Keratinocyte (primary cell): ENCODE measurements at regions not wholly inside any gene's neighbourhood (a gene's known extent, or its start where the extent isn't known, plus 50 kb on each side); places are given as distances from the start of the nearest gene placed in this dataset.

Experiments used
- DNase-seq: peaks from one replicate; pipeline ENCODE4 v3.0.0-alpha.2; 2011; ENCODE audit warnings: low read depth, missing footprints, low spot score
- FAIRE-seq: peaks from 2 replicates; lab custom pipeline; 2011; peaks lifted over from hg19 to GRCh38; lab: Jason Lieb, UNC
- H2AFZ ChIP-seq: 2 replicates; pipeline ENCODE4 v1.6.0; 2012; ENCODE audit warnings: low read length, control low read depth, inconsistent platforms; ENCODE audit not compliant: control insufficient read depth
- H3K27ac ChIP-seq: 2 replicates; pipeline ENCODE4 v1.5.1; 2011; ENCODE audit warnings: low read length; ENCODE audit not compliant: control insufficient read depth, insufficient read depth
- H3K27me3 ChIP-seq: 3 replicates; pipeline ENCODE4 v1.6.0; 2011; ENCODE audit warnings: low read length; ENCODE audit not compliant: control insufficient read depth, insufficient read depth; ENCODE audit errors: extremely low read depth
- H3K36me3 ChIP-seq, 2 experiments: 2 replicates in 1 of 2; 3 replicates in 1 of 2; pipeline ENCODE4 v1.5.1; 2011; ENCODE audit warnings: low read length in 2 of 2, mild to moderate bottlenecking in 1 of 2; ENCODE audit not compliant: control insufficient read depth in 2 of 2, insufficient read depth in 2 of 2; ENCODE audit errors: extremely low read depth in 1 of 2
- H3K4me1 ChIP-seq: 3 replicates; pipeline ENCODE4 v1.5.1; 2011; ENCODE audit warnings: low read length; ENCODE audit not compliant: control insufficient read depth, insufficient read depth; ENCODE audit errors: extremely low read depth
- H3K4me2 ChIP-seq: 3 replicates; pipeline ENCODE4 v1.6.0; 2011; ENCODE audit warnings: low read depth, low read length; ENCODE audit not compliant: control insufficient read depth, insufficient read depth; ENCODE audit errors: extremely low read depth
- H3K4me3 ChIP-seq, 3 experiments: fragments of 200-600 bp in 1 of 3; sonication (generic) in 1 of 3; 2 replicates in 2 of 3; 3 replicates in 1 of 3; pipeline ENCODE4 v1.5.1; 2011 to 2016; ENCODE audit warnings: low read length in 3 of 3, mild to moderate bottlenecking in 3 of 3, control low read depth in 2 of 3, inconsistent platforms in 1 of 3, low read depth in 1 of 3, mixed read lengths in 1 of 3, mixed run types in 1 of 3, moderate library complexity in 1 of 3; ENCODE audit not compliant: control insufficient read depth in 2 of 3, insufficient read depth in 2 of 3; ENCODE audit errors: extremely low read depth in 1 of 3
- H3K79me2 ChIP-seq: 2 replicates; pipeline ENCODE4 v1.6.0; 2012; ENCODE audit warnings: low read length; ENCODE audit not compliant: control insufficient read depth, insufficient read depth
- H3K9ac ChIP-seq: 3 replicates; pipeline ENCODE4 v1.6.0; 2011; ENCODE audit warnings: low read length; ENCODE audit not compliant: control insufficient read depth, insufficient read depth; ENCODE audit errors: extremely low read depth
- H3K9me1 ChIP-seq: 3 replicates; pipeline ENCODE4 v1.6.0; 2011; ENCODE audit warnings: low read length; ENCODE audit not compliant: control insufficient read depth, insufficient read depth; ENCODE audit errors: extremely low read depth
- H3K9me3 ChIP-seq: 2 replicates; pipeline ENCODE4 v1.5.1; 2012; ENCODE audit warnings: low read depth, low read length; ENCODE audit not compliant: control insufficient read depth
- H4K20me1 ChIP-seq: 3 replicates; pipeline ENCODE4 v1.6.0; 2011; ENCODE audit warnings: low read length; ENCODE audit not compliant: control insufficient read depth, insufficient read depth; ENCODE audit errors: extremely low read depth
- EZH2 ChIP-seq: IDR thresholded peaks from one replicate; pipeline ENCODE4 v1.6.1; 2012; ENCODE audit warnings: inconsistent platforms, mild to moderate bottlenecking, low read length, moderate library complexity
- dilution Hi-C: fragments of 300-500 bp; cut with MboI; formaldehyde crosslinking; loops from one replicate; pipeline ENCODE4 v1.7.0; 2020; ENCODE audit warnings: low sequenced_read_pairs; ENCODE audit not compliant: extremely low pct_ligation_motif_present
- TF ChIP-seq, protein P1 (sequence below), 3 experiments: IDR thresholded peaks in 1 of 3; conservative IDR thresholded peaks in 1 of 3; optimal IDR thresholded peaks in 1 of 3; 2 replicates in 2 of 3; 3 replicates in 1 of 3; pipeline versions ENCODE3 to v1.5.1; 2011; ENCODE audit warnings: low read length in 3 of 3, mild to moderate bottlenecking in 3 of 3, moderate library complexity in 2 of 3, control low read depth in 1 of 3, inconsistent platforms in 1 of 3; ENCODE audit not compliant: insufficient read depth in 2 of 3; ENCODE audit errors: extremely low read depth in 1 of 3

DNA sequence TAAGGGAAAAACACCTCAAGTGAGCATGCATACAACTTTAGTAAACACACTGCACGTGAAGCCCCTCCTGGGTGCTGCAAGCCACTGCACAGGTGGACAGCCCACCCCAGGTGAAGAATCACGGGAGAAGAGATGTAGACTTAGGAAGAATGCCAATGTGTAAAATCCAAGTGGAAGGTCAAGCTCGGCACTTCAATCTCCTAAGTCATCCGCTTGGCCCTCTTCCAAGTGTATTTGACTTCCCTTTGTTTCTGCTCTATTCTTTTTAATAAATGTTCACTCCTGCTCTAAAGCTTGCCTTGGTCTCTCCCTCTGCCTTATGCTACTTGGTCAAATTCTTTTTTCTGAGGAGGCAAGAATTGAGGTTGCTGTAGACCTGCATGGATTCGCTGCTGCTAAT lies 316.6 kb downstream of the EDEM1 start:
- Histone ChIP-seq H4K20me1 (no peaks in the 10 kb centered on the region), H3K36me3 (no peaks in the 10 kb centered on the region), H3K9me3 (no peaks in the 10 kb centered on the region), H3K9me1 (no peaks in the 10 kb centered on the region), H3K9ac (no peak overlapping the region), H2AFZ (no peak overlapping the region), H3K27me3 (no peaks in the 10 kb centered on the region), H3K4me2 (no peak overlapping the region), H3K27ac (no peak overlapping the region), H3K79me2 (no peaks in the 10 kb centered on the region), H3K4me3 (no peak overlapping the region), H3K4me1 (no peaks in the 10 kb centered on the region)
- DNase-seq (no peak), FAIRE-seq (no peak)
- dilution Hi-C loops, result no loop called here
- no peak for TF ChIP-seq EZH2
- TF ChIP-seq, protein P1, sequence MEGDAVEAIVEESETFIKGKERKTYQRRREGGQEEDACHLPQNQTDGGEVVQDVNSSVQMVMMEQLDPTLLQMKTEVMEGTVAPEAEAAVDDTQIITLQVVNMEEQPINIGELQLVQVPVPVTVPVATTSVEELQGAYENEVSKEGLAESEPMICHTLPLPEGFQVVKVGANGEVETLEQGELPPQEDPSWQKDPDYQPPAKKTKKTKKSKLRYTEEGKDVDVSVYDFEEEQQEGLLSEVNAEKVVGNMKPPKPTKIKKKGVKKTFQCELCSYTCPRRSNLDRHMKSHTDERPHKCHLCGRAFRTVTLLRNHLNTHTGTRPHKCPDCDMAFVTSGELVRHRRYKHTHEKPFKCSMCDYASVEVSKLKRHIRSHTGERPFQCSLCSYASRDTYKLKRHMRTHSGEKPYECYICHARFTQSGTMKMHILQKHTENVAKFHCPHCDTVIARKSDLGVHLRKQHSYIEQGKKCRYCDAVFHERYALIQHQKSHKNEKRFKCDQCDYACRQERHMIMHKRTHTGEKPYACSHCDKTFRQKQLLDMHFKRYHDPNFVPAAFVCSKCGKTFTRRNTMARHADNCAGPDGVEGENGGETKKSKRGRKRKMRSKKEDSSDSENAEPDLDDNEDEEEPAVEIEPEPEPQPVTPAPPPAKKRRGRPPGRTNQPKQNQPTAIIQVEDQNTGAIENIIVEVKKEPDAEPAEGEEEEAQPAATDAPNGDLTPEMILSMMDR (optimal IDR thresholded peaks at IDR 0.05 in 1 of 3, IDR thresholded peaks at IDR 0.05 in 1 of 3, conservative IDR thresholded peaks at IDR 0.05 in 1 of 3; ENCODE audit: extremely low read depth in 1 of 3, insufficient read depth in 2 of 3, low read length in 3 of 3), result no peak

DNA sequence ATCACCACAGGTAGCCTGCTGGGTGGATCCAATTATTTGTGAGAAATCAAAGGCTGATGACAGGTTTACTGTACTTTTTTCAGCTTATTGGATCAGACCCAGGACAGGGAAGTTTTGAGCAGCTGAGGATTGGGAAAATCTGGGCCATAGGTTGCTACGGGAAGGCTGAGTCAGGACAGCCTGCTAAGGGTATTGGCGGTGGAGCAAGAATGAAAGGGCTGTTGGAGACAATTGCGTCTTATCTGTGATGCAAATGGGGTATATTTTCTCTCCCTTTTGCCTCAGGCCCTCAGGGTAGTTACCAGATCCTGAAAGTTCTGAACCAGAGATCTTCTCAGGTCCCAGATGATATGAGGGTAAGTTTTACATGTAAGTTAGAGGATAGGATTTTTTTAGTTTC lies 317.7 kb downstream of the EDEM1 start:
- FAIRE-seq, result no peak
- Histone ChIP-seq H3K4me3 (no peak overlapping the region), H3K27me3 (no peaks in the 10 kb centered on the region), H2AFZ (no peak overlapping the region), H4K20me1 (no peaks in the 10 kb centered on the region), H3K4me2 (no peak overlapping the region), H3K79me2 (no peaks in the 10 kb centered on the region), H3K27ac (no peak overlapping the region), H3K4me1 (no peaks in the 10 kb centered on the region), H3K9me1 (no peaks in the 10 kb centered on the region), H3K36me3 (no peaks in the 10 kb centered on the region), H3K9me3 (no peaks in the 10 kb centered on the region), H3K9ac (no peak overlapping the region)
- no peak for DNase-seq
- dilution Hi-C loops, result no loop called here
- no peak for TF ChIP-seq EZH2
- TF ChIP-seq, protein P1 (optimal IDR thresholded peaks at IDR 0.05 in 1 of 3, IDR thresholded peaks at IDR 0.05 in 1 of 3, conservative IDR thresholded peaks at IDR 0.05 in 1 of 3; ENCODE audit: extremely low read depth in 1 of 3, insufficient read depth in 2 of 3, low read length in 3 of 3), result no peak
